HepG2 (cell line): ENCODE measurements at regions not wholly inside any gene's neighbourhood (a gene's known extent, or its start where the extent isn't known, plus 50 kb on each side); places are given as distances from the start of the nearest gene placed in this dataset.

Source experiments
- ATAC-seq: fragments of 200-7000 bp; cut with Tn5 transposase; 3 replicates; pipeline ENCODE4 v1.9.1; 2020; ENCODE audit warnings: mild to moderate bottlenecking, moderate library complexity
- BruUV-seq: library from RNA; stranded (reverse); fragments of 400-500 nt; replicated peaks from 2 replicates; lab custom pipeline; 2021; lab: Mats Ljungman, UMichigan
- CTCF ChIA-PET: fragments of 300-600 bp; formaldehyde crosslinking; extraction: SDS; loops from one replicate; lab custom pipeline; 2021; ENCODE audit warnings: low total read pairs, inconsistent platforms, low intra/inter-chr PET ratio; lab: Yijun Ruan, JAX
- POLR2A ChIA-PET: fragments of 350-600 bp; sonication (Branson Sonifier 250); formaldehyde crosslinking; loops from one replicate; lab custom pipeline; 2020; ENCODE audit warnings: antibody characterized with exemption, inconsistent platforms; lab: Yijun Ruan, JAX
- DNase-seq: peaks from one replicate; pipeline ENCODE4 v3.0.0-alpha.2; 2015; ENCODE audit warnings: low spot score
- FAIRE-seq: peaks from 3 replicates; lab custom pipeline; 2011; peaks lifted over from hg19 to GRCh38; lab: Jason Lieb, UNC
- H2AFZ ChIP-seq: one replicate; pipeline ENCODE4 v1.6.1; 2011; ENCODE audit warnings: low read length, inconsistent platforms
- H3K27ac ChIP-seq: fragments of 300-600 bp; 3 replicates; pipeline ENCODE4 v1.8.0; 2011; ENCODE audit warnings: mixed run types, mild to moderate bottlenecking, mixed read lengths, low read length, inconsistent platforms; ENCODE audit not compliant: insufficient read depth; ENCODE audit errors: extremely low read length
- H3K27me3 ChIP-seq, 2 experiments: fragments of 200-600 bp in 1 of 2; 2 replicates in 1 of 2; 3 replicates in 1 of 2; pipeline versions ENCODE4 v1.6.0 to v1.8.0; 2011; ENCODE audit warnings: low read length in 2 of 2, mild to moderate bottlenecking in 2 of 2, moderate library complexity in 2 of 2, inconsistent platforms in 1 of 2; ENCODE audit not compliant: insufficient read depth in 2 of 2, control insufficient read depth in 1 of 2
- H3K36me3 ChIP-seq, 2 experiments: fragments of 200-600 bp in 1 of 2; replicated peaks in 1 of 2; 2 replicates in 1 of 2; 3 replicates in 1 of 2; pipeline versions ENCODE4 v1.5.1 to v1.8.0; 2011; ENCODE audit warnings: low read length in 2 of 2, inconsistent platforms in 1 of 2; ENCODE audit not compliant: insufficient read depth in 2 of 2, control insufficient read depth in 1 of 2
- H3K4me1 ChIP-seq: 2 replicates; pipeline ENCODE4 v1.5.1; 2012; ENCODE audit warnings: low read length, inconsistent platforms; ENCODE audit not compliant: insufficient read depth
- H3K4me2 ChIP-seq: 2 replicates; pipeline ENCODE4 v1.6.0; 2011; ENCODE audit warnings: low read depth, low read length, inconsistent platforms
- H3K4me3 ChIP-seq, 3 experiments: fragments of 200-600 bp in 1 of 3; sonication (generic), shearing (Covaris generic) in 1 of 3; replicated peaks in 1 of 3; 2 replicates each; pipeline ENCODE4 v1.5.1; 2011 to 2016; ENCODE audit warnings: low read length in 3 of 3, inconsistent platforms in 2 of 3, low read depth in 2 of 3, mild to moderate bottlenecking in 2 of 3, control low read depth in 1 of 3, mixed read lengths in 1 of 3; ENCODE audit not compliant: insufficient read depth in 1 of 3
- H3K79me2 ChIP-seq: one replicate; pipeline ENCODE4 v1.6.1; 2011; ENCODE audit warnings: low read length, inconsistent platforms; ENCODE audit not compliant: insufficient read depth
- H3K9ac ChIP-seq: 2 replicates; pipeline ENCODE4 v1.6.0; 2011; ENCODE audit warnings: mild to moderate bottlenecking, low read depth, low read length, inconsistent platforms; ENCODE audit not compliant: insufficient read depth
- H3K9me3 ChIP-seq: 2 replicates; pipeline ENCODE4 v1.5.1; 2012; ENCODE audit warnings: mild to moderate bottlenecking, low read length
- H4K20me1 ChIP-seq: 2 replicates; pipeline ENCODE4 v1.6.0; 2011; ENCODE audit warnings: inconsistent platforms, mild to moderate bottlenecking, low read length, moderate library complexity; ENCODE audit not compliant: insufficient read depth
- CEBPB ChIP-seq: IDR thresholded peaks from 2 replicates; pipeline ENCODE4 v1.6.1; 2011; ENCODE audit warnings: low read depth, low read length, improper control_type of control experiment, borderline replicate concordance
- CEBPG ChIP-seq: IDR thresholded peaks from 2 replicates; pipeline ENCODE4 v1.6.1; 2016
- FOXM1 ChIP-seq: sonication (generic); formaldehyde crosslinking; IDR thresholded peaks from 2 replicates; pipeline ENCODE4 v1.5.0; 2020; ENCODE audit warnings: missing genetic modification reagents
- GATAD2A ChIP-seq: IDR thresholded peaks from 2 replicates; pipeline ENCODE4 v1.6.1; 2016
- HNF4A ChIP-seq: sonication (generic); formaldehyde crosslinking; IDR thresholded peaks from 2 replicates; pipeline ENCODE4 v1.4.0; 2020; ENCODE audit warnings: missing genetic modification reagents
- KAT2B ChIP-seq: fragments of 150-350 bp; IDR thresholded peaks from 2 replicates; pipeline ENCODE4 v1.6.1; 2014; ENCODE audit warnings: low read depth, low read length, borderline replicate concordance
- MBD4 ChIP-seq: IDR thresholded peaks from 2 replicates; pipeline ENCODE4 v1.6.1; 2012; ENCODE audit warnings: low read length, inconsistent platforms, borderline replicate concordance
- SMC3 ChIP-seq: IDR thresholded peaks from 2 replicates; pipeline ENCODE4 v1.6.1; 2011; ENCODE audit warnings: low read length, improper control_type of control experiment
- SOX13 ChIP-seq, 3 experiments: fragments of 450-650 bp in 1 of 3; sonication (generic) in 1 of 3; formaldehyde crosslinking in 1 of 3; IDR thresholded peaks in 2 of 3; conservative IDR thresholded peaks in 1 of 3; 2 replicates each; pipeline versions ENCODE4 v1.5.0 to v1.6.1; 2016 to 2020; ENCODE audit warnings: antibody characterized with exemption in 1 of 3, mild to moderate bottlenecking in 1 of 3, missing compliant biosample characterization in 1 of 3, missing genetic modification reagents in 1 of 3, moderate library complexity in 1 of 3
- THAP11 ChIP-seq: IDR thresholded peaks from 2 replicates; pipeline ENCODE4 v1.6.1; 2016; ENCODE audit warnings: missing biosample characterization, missing genetic modification reagents
- ZNF101 ChIP-seq: sonication (generic); formaldehyde crosslinking; IDR thresholded peaks from 2 replicates; pipeline ENCODE4 v1.4.0; 2020; ENCODE audit warnings: mild to moderate bottlenecking, low read depth, missing genetic modification reagents, borderline replicate concordance
- ZNF460 ChIP-seq: sonication (generic); formaldehyde crosslinking; IDR thresholded peaks from 2 replicates; pipeline ENCODE4 v1.5.1; 2020; ENCODE audit warnings: missing genetic modification reagents, mild to moderate bottlenecking, borderline replicate concordance
- ZNF510 ChIP-seq: sonication (generic); formaldehyde crosslinking; IDR thresholded peaks from 2 replicates; pipeline ENCODE4 v1.4.0; 2020; ENCODE audit warnings: low read depth, mild to moderate bottlenecking, missing genetic modification reagents
- ZNF644 ChIP-seq: IDR thresholded peaks from 2 replicates; pipeline ENCODE4 v1.6.1; 2016; ENCODE audit warnings: low read depth
- ZNF878 ChIP-seq: sonication (generic); formaldehyde crosslinking; IDR thresholded peaks from 2 replicates; pipeline ENCODE4 v1.8.1; 2023; ENCODE audit warnings: mild to moderate bottlenecking, missing genetic modification reagents, moderate library complexity
- WGBS: methylation state at CpG from one replicate; pipeline ENCODE4 v1.1.6; 2017; ENCODE audit warnings: low lambda C conversion rate; 5-methylcytosine and 5-hydroxymethylcytosine counted together
- in situ Hi-C: cut with HindIII; loops from 2 replicates; pipeline ENCODE4 v1.10.0; 2017; ENCODE audit warnings: low pct_unique_long_range_greater_than_20kb; ENCODE audit not compliant: extremely low pct_ligation_motif_present
- intact Hi-C: fragments of 100-400 bp; cut with micrococcal nuclease; formaldehyde crosslinking; loops from one replicate; pipeline ENCODE4 v1.10.0; 2022; ENCODE audit not compliant: unreplicated experiment

GRCh38 chr2:64268330-64269048 lies 124.3 kb upstream of the PELI1 start:
- in situ Hi-C loops (no loop called here), intact Hi-C loops (no loop called here)
- BruUV-seq = no TSS peak
- WGBS = 38% methylated on average over 9 of the region's 9 CpGs
- Histone ChIP-seq H2AFZ (no peak overlapping the region), H3K27ac (no peak overlapping the region), H3K36me3 (no peaks in the 10 kb centered on the region), H3K27me3 (peaks cover 0 to 10% of the 10 kb centered on the region in 2 experiments; a peak in 2 of 5 replicates), H3K4me2 (no peak overlapping the region), H4K20me1 (no peaks in the 10 kb centered on the region), H3K79me2 (no peaks in the 10 kb centered on the region), H3K4me1 (peaks cover 4% of the 10 kb centered on the region), H3K4me3 (no peak overlapping the region), H3K9ac (no peak overlapping the region)
- ChIA-PET CTCF (no interaction called here), POLR2A (no interaction called here)
- no peak for DNase-seq
- ATAC-seq = no peak
- no peak for FAIRE-seq
- no peak for TF ChIP-seq MBD4
- no peak for TF ChIP-seq ZNF460 (CRISPR knock-in tag)
- TF ChIP-seq ZNF101 (CRISPR knock-in tag) = no peak
- no peak for TF ChIP-seq FOXM1 (CRISPR knock-in tag)
- TF ChIP-seq, all 625 proteins: peak for 0
- no peaks in the 10 kb centered on the region for H3K9me3 ChIP-seq

GRCh38 chr2:64273524-64274398 lies 129.5 kb upstream of the PELI1 start:
- ChIA-PET POLR2A (no interaction called here), CTCF (no interaction called here)
- DNase-seq (peak; percentile 25), FAIRE-seq (no peak), ATAC-seq (peak; percentile 83)
- Histone ChIP-seq H3K27ac (no peak overlapping the region), H4K20me1 (no peaks in the 10 kb centered on the region), H3K9me3 (no peaks in the 10 kb centered on the region), H3K79me2 (no peaks in the 10 kb centered on the region), H2AFZ (no peak overlapping the region), H3K36me3 (no peaks in the 10 kb centered on the region), H3K27me3 (no peaks in the 10 kb centered on the region), H3K4me2 (peak overlapping the region; percentile 34), H3K4me3 (peak overlapping the region in 1 of 3 experiments; percentile 0; a peak in 1 of 6 replicates), H3K9ac (no peak overlapping the region), H3K4me1 (peaks cover 21% of the 10 kb centered on the region)
- 5% methylated on average over 4 of the region's 6 CpGs for WGBS
- intact Hi-C loops = no loop called here
- no TSS peak for BruUV-seq
- in situ Hi-C loops = no loop called here
- no peak for TF ChIP-seq SOX13 (IDR thresholded peaks at IDR 0.05)
- TF ChIP-seq SOX13 (CRISPR knock-in tag; conservative IDR thresholded peaks at IDR 0.05 in 1 of 2, IDR thresholded peaks at IDR 0.05 in 1 of 2) = peak in 1 of 2 experiments; percentile 12; a peak in 1 of 4 replicates
- TF ChIP-seq KAT2B = no peak
- TF ChIP-seq ZNF878 (CRISPR knock-in tag) = no peak
- TF ChIP-seq ZNF644 (CRISPR knock-in tag) = peak; percentile 45; the same call in 1 of the 2 replicates
- 0 out of 2 replicates have a peak, but pooled peaks have one; percentile 31 for TF ChIP-seq THAP11 (CRISPR knock-in tag)
- 0 out of 2 replicates have a peak, but pooled peaks have one; percentile 11 for TF ChIP-seq SMC3
- TF ChIP-seq HNF4A = 0 out of 2 replicates have a peak, but pooled peaks have one; percentile 4
- TF ChIP-seq GATAD2A (CRISPR knock-in tag) = 0 out of 2 replicates have a peak, but pooled peaks have one; percentile 39
- TF ChIP-seq ZNF510 (CRISPR knock-in tag) = no peak
- peak; percentile 93 for TF ChIP-seq CEBPG
- TF ChIP-seq CEBPB = peak; percentile 98
